Esophagus squamous epithelium (tissue), 5 donors: ENCODE measurements at regions not wholly inside any gene's neighbourhood (a gene's known extent, or its start where the extent isn't known, plus 50 kb on each side); places are given as distances from the start of the nearest gene placed in this dataset.

Experiments used
- DNase-seq: peaks from one replicate; lab custom pipeline; 2025; lab: John Stamatoyannopoulos, UW
- H3K27ac ChIP-seq, 4 donors: fragments of 200-600 bp; sonication (generic); one replicate each; pipeline ENCODE4 v1.5.1; 2016 to 2019; ENCODE audit warnings: mild to moderate bottlenecking in 1 of 4
- H3K27me3 ChIP-seq, 4 donors: fragments of 200-600 bp; sonication (generic); 1 replicate in 3 of 4; 2 replicates in 1 of 4; pipeline versions ENCODE4 v1.5.1 to v1.6.0; 2017 to 2021; ENCODE audit warnings: antibody characterized with exemption in 1 of 4
- H3K36me3 ChIP-seq, 3 donors: fragments of 200-600 bp; sonication (generic); one replicate each; pipeline ENCODE4 v1.5.1; 2016 to 2019
- H3K4me1 ChIP-seq, 3 donors: fragments of 200-600 bp; sonication (generic); one replicate each; pipeline ENCODE4 v1.5.1; 2017 to 2019
- H3K4me3 ChIP-seq, 4 donors: fragments of 200-600 bp; sonication (generic); 1 replicate in 3 of 4; 2 replicates in 1 of 4; pipeline ENCODE4 v1.5.1; 2016 to 2019; ENCODE audit warnings: mild to moderate bottlenecking in 2 of 4, moderate library complexity in 1 of 4
- H3K9me3 ChIP-seq, 3 donors: fragments of 200-600 bp; sonication (generic); one replicate each; pipeline ENCODE4 v1.5.1; 2016 to 2019
- POLR2A ChIP-seq, 4 donors: fragments of 450-650 bp; IDR thresholded peaks; one replicate each; pipeline ENCODE4 v1.6.1; 2017; ENCODE audit warnings: antibody characterized with exemption in 4 of 4, mild to moderate bottlenecking in 4 of 4, moderate library complexity in 3 of 4
- WGBS, 2 donors: methylation state at CpG; one replicate each; pipeline ENCODE4 v1.1.5; 2018; 5-methylcytosine and 5-hydroxymethylcytosine counted together
- intact Hi-C: fragments of 100-400 bp; cut with DNase I; formaldehyde crosslinking; loops from one replicate; pipeline ENCODE4 v1.15.0; 2022
- TF ChIP-seq, protein P1 (sequence below), 6 experiments: fragments of 450-650 bp in 4 of 6; fragments of 200-600 bp in 2 of 6; sonication (generic) in 2 of 6; IDR thresholded peaks; one replicate each; pipeline ENCODE4 v1.5.1; 2016 to 2019; ENCODE audit warnings: antibody characterized with exemption in 6 of 6, mild to moderate bottlenecking in 4 of 6, moderate library complexity in 4 of 6
- donor health status: DM: yes; HTN: yes; CAD: no.

DNA sequence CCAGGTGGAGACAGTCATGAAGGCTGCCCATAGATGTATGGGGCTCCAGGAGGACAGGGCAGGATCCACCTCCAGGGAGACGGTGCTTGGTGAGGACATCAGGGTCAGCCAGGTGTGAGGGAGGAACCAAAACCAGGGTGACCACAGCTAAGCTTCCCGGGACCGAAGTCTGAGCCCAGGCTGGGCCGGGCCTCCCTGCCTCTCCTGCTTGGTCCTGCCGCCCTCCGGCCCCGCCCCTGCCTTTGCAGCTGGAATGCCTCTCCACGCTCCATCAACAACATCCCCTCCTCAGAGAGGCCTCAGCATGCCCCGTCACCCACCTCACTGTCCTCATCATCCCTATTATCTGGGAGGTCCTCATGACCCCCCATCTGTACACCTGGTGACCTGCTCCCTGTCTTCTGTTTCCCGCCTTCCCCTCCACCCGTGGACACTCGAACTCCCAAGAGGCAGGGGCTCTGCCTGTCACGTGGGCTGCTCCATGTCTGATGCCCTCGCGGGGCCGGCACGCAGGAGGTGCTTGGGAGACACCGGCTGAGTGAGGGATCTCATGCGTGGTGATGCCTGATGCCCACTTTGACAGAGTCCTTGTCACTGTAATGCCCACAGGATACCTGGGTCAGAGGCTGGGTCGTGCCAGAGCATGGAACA lies 59.4 kb downstream of the RTL6 start:
- Histone ChIP-seq H3K4me1 (no peaks in the 10 kb centered on the region), H3K36me3 (no peaks in the 10 kb centered on the region), H3K4me3 (no peak overlapping the region), H3K27ac (no peak overlapping the region), H3K27me3 (peaks cover 0 to 41% (median 0%) of the 10 kb centered on the region in 4 donors), H3K9me3 (no peaks in the 10 kb centered on the region)
- intact Hi-C loops: no loop called here
- 77% methylated on average over 8 to 13 of the region's 20 CpGs for WGBS, 2 donors
- no peak for DNase-seq
- TF ChIP-seq POLR2A (IDR thresholded peaks at IDR 0.05): no peak
- TF ChIP-seq, protein P1, sequence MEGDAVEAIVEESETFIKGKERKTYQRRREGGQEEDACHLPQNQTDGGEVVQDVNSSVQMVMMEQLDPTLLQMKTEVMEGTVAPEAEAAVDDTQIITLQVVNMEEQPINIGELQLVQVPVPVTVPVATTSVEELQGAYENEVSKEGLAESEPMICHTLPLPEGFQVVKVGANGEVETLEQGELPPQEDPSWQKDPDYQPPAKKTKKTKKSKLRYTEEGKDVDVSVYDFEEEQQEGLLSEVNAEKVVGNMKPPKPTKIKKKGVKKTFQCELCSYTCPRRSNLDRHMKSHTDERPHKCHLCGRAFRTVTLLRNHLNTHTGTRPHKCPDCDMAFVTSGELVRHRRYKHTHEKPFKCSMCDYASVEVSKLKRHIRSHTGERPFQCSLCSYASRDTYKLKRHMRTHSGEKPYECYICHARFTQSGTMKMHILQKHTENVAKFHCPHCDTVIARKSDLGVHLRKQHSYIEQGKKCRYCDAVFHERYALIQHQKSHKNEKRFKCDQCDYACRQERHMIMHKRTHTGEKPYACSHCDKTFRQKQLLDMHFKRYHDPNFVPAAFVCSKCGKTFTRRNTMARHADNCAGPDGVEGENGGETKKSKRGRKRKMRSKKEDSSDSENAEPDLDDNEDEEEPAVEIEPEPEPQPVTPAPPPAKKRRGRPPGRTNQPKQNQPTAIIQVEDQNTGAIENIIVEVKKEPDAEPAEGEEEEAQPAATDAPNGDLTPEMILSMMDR (IDR thresholded peaks at IDR 0.05): no peak

DNA sequence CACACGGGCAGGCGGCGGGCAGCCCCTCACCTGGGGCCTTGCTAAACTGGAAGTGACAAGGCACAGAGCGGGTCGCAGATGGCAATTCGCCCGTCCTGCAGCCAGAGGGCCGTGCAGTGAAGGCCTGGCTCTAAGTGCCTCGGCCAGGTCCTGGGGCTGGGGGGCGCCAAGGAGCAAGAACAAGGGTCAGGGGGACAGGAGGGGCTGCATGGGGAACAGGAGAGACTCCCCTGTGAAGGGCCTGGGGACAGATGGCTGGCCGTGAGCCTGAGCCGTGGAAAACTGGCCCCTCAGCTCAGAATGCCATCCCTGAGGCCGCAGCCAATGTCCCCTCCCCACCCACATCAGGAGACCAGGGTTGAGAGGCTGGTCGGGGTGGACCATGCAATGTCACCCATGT lies 60.0 kb downstream of the RTL6 start:
- intact Hi-C loops: no loop called here
- TF ChIP-seq, protein P1 (IDR thresholded peaks at IDR 0.05): no peak
- TF ChIP-seq POLR2A (IDR thresholded peaks at IDR 0.05): no peak

DNA sequence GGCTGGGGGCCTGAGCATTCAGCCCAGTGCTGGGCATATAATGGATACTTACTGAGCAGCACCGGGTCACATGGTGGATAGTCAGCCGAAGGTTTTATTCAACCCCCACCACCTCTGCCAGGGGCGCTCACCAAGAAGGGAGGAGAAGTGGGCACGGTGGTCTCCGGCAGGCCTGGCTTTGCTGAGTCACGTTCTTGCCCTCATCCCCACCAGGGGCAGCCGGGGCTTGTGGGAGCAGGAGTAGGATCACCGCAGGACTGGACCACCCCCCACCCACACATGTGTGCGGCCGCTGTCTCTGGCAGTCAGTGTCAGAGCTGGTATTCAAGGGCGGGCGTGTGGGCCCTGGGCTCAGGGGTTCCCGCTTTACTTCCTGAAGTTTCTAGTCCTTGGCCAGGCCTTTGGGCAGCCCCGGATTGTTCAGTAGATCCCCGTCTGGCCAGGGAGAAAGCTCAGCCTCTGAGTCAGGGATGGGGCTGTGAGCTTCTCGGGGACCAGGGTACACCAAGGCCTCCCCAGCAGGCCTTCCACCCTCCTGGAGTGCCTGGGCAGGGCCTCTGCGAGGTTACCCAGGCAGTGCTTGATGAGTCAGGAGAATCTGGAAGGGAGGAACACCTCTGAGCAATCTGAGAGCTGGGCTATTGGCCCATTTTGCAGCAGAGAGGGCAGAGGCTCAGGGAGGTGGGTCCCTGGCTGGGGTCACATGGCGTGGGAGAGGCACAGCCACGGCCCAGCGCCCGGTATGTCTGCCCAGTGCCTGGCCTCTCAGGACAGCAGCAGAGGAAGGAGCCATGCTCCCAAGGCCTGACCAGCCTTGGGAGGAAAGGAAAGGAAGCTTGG lies 60.6 kb downstream of the RTL6 start:
- no peak overlapping the region for H3K27ac ChIP-seq
- no peaks in the 10 kb centered on the region for H3K4me1 ChIP-seq
- no peaks in the 10 kb centered on the region for H3K9me3 ChIP-seq
- H3K27me3 ChIP-seq: peaks cover 0 to 32% (median 0%) of the 10 kb centered on the region in 4 donors
- H3K36me3 ChIP-seq: no peaks in the 10 kb centered on the region
- H3K4me3 ChIP-seq: no peak overlapping the region
- WGBS, 2 donors: 95 to 100% methylated on average over 1 to 7 of the region's 21 CpGs
- no peak for TF ChIP-seq POLR2A (IDR thresholded peaks at IDR 0.05)
- TF ChIP-seq, protein P1 (IDR thresholded peaks at IDR 0.05): no peak
- intact Hi-C loops: no loop called here
- no peak for DNase-seq

More for the DNA sequence above, 60.0 kb downstream of the RTL6 start:
- H3K27ac ChIP-seq: no peak overlapping the region
- no peak overlapping the region for H3K4me3 ChIP-seq
- peaks cover 0 to 35% (median 0%) of the 10 kb centered on the region in 4 donors for H3K27me3 ChIP-seq
- no peak for DNase-seq
- no peaks in the 10 kb centered on the region for H3K9me3 ChIP-seq
- no peaks in the 10 kb centered on the region for H3K36me3 ChIP-seq
- 74 to 79% methylated on average over 5 to 10 of the region's 14 CpGs for WGBS, 2 donors
- H3K4me1 ChIP-seq: no peaks in the 10 kb centered on the region

DNA sequence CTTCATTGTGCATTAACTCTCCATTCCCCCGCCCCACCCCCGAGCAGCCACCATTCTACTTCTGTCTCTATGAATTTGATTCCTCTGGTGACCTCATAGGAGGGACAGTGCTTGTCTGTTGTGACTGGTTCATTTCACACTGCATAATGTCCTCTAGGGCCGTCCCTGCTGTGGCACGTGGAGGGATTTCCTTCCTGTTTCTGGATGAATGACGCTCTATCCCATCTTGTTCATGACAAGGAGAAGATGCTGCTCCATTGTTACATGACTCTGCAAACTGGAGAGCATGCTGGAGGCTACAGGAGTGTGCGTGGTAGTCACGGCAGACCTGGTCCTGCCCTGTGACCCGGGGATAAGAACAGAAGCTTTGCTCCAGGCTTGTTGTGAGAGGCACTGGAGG lies 61.3 kb downstream of the RTL6 start:
- TF ChIP-seq, protein P1 (IDR thresholded peaks at IDR 0.05): no peak
- TF ChIP-seq POLR2A (IDR thresholded peaks at IDR 0.05): no peak
- Histone ChIP-seq H3K27ac (no peak overlapping the region), H3K4me1 (no peaks in the 10 kb centered on the region), H3K27me3 (peaks cover 0 to 36% (median 0%) of the 10 kb centered on the region in 4 donors), H3K4me3 (no peak overlapping the region), H3K9me3 (no peaks in the 10 kb centered on the region), H3K36me3 (no peaks in the 10 kb centered on the region)
- no peak for DNase-seq
- 62 to 81% methylated on average over 4 to 8 of the region's 8 CpGs for whole genome bisulfite sequencing, 2 donors
- intact Hi-C loops: no loop called here

DNA sequence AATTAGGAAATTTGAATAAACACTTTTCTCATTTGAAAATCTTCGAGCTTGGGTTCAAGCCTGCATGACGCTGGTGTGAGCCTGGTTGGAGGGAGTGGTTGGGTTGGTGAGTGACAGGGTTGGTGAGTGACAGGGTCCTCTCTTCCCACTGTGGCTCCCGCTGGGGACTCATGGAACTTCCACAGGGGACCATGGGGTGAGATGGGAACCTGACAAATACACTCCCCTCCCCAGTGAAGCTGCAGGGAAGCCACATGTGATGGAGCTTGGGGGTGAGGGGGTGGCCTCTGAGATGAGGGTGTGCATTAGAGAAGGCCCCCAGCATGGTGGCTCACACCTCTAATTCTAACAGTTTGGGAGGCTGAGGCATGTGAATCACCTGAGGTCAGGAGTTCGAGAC lies 66.8 kb downstream of the RTL6 start:
- peaks cover 0 to 56% (median 0%) of the 10 kb centered on the region in 4 donors for H3K27me3 ChIP-seq
- no peak overlapping the region for H3K27ac ChIP-seq
- no peak for TF ChIP-seq POLR2A (IDR thresholded peaks at IDR 0.05)
- TF ChIP-seq, protein P1 (IDR thresholded peaks at IDR 0.05): no peak
- no peaks in the 10 kb centered on the region for H3K36me3 ChIP-seq
- no peak overlapping the region for H3K4me3 ChIP-seq
- H3K9me3 ChIP-seq: no peaks in the 10 kb centered on the region
- no peak for DNase-seq
- no peaks in the 10 kb centered on the region for H3K4me1 ChIP-seq
- WGBS, 2 donors: 62 to 84% methylated on average over 3 to 4 of the region's 4 CpGs
- intact Hi-C loops: no loop called here
